ENCODE measurements at regions not wholly inside any gene's neighbourhood (a gene's known extent, or its start where the extent isn't known, plus 50 kb on each side); places are given as distances from the start of the nearest gene placed in this dataset.

DNA sequence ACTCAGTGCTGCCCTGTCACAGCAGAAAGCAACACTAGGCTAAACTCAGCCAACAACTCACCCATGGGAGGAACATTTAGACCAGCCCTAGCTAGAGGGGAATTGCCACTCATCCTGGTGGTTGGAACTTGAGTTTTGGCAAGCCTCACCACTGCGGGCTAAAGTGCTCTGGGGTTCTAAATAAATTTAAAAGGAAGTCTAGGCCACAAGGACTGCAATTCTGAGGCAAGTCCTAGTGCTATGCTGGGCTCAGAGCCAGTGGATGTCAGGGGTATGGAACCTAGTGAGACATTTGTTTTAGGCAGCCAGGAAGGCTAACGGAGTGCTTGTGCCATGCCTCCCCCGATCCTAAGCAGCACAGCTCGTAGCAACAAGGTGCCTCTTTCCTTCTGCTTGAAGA lies 78.0 kb downstream of the RGS13 start:
- DNase-seq, result no peak

DNA sequence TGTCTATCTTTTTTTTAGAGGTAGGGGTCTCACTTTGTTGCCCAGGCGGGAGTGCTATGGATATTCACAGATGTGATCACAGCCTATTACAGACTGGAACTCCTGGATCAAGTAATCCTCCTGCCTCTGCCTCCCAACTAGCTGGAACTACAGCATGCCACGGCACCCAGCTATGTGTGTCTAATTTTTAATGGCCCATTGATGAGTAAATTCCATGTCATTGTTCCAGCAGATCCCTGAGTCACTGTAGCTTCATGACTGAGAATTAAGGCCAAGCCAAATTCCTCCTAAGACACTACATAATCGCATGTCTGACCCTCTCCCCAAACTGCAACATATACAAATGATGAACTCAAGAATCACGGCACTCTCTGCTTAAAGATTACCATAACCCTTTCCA lies 84.2 kb upstream of the RGS2 start:
- peak; percentile 80 for DNase-seq

DNA sequence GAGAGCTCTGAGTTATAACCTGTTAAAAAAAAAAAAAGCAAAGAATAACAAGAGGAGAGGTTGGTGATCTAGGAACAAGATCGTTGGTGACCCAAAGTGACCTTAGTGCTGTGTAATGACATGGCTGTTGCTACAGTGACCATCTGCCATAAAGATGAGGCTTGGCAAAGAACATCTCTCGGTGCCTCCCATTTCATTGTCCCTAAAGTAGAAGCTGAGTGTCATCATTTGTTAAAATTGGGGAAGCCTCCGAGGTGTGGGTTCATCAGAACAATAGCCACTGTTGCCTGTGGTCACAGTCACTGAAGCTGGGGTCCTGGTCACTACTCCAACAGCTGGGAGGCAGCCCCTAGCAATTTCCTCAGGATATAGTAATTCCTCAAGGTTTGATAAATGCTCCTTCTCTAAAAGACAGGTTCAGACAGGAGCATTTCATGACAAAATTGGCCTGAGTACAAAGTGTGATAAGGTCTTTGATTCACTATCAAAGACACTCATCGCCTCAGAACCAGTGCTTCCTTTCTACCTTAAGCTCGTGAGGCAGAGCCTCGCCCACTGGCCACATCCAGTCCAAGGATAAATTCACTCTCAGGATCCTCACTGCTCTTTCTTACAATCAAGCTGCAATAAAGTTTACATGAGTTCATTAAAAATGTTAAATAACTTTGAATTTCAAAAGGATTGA lies 81.9 kb upstream of the RGS2 start:
- no peak for DNase-seq

DNA sequence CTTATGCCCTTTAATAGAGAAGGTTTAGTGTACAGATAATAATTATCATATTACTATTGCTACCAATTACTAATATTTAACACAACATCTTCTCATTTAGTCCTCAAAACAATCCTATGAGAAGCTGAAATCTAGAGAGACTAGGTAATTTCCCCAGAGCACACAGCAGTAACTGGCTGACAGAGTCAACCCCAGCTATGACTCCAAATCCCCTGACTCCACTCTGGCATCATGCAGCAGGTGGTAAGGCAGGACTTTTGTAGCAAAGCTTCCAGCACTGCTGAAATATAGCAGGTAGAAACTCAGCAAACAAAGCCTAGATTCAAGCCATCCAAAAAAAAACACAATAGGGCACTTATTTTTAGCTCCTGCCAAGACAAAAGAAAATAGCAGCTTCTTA lies 79.3 kb upstream of the RGS2 start:
- no peak for DNase-seq

DNA sequence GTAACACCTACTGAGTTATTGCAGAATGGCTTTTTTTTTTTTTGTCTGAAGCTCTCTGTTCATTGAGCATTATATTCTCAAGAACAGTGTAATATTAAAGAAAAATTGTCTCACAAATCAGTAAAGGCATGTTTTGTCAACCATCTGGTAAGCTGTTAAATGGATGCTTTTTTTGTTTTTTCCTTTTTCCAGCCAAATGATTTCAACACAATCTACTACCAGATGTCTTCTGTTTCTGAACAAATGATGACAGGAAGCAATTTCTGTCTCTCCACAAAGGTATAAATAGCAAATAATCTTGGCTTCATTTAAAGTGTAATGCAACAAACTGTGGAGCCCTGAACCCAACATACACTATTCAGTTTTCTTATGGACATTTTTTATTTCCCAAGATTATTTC lies 78.6 kb upstream of the RGS2 start:
- peak; percentile 27 for DNase-seq

DNA sequence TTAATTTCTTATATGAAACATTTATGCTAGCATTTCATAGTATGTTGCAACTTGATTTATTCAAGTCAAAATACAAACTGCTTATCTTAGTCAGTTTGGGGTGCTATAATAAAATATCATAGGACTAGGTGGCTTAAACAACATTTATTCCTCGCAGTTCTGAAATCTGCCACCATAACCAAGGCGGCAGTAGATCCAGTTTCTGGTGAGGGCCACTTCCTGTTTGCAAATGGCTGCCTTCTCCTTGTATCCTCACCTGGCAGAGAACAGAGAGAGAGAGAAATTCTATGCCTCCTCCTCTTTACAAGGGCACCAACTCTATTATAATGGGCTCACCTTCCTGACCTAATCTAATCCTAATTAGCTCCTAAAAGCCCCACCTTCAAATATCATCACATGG lies 76.1 kb upstream of the RGS2 start:
- DNase-seq, result no peak

DNA sequence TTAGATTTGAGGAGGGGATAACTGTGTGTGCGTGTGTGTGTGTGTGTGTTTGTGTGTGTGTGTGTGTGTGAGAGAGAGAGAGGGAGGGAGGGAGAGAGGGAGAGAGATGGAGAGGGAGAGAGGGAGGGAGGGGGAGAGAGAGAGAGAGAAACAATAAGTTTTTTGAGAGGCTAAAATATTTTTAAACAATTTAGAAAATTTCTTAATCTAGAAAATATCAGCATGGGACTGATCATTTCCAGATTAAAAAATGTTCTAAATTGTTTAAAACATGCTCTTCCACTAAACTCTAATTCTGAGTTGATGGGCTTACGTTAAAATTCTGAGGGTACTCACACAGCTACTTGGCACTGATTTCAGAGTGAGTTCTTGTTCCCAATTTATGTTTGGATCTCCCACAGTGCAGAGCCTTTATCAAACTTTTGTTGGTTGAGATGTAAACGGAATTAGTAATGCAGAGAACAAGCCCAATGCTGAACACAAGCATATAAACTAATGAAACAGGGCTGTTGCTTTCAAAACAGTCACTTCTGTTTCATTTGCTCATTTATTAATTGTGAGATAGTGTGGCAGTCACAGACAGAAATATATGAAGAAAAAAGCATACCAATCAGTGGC lies 73.4 kb upstream of the RGS2 start:
- no peak for DNase-seq

DNA sequence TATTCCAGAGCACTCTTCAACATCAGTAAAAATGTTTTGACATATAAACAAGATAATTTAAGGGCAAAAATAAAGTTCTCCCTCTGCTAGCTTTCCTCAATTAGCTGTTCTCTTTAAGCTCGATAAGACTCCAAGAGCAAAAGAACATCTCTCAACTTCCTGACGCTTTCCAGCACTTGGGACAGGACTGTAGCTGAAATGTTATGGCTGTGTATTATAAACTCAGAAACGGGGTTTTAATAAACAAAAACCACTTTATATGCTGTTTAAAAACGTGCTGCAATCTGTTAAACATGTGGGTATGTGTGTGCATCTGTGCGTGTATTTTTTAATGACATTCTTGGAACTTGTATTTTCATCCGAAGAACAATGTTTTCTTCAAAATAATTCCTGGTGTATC lies 71.5 kb upstream of the RGS2 start:
- DNase-seq, result no peak

DNA sequence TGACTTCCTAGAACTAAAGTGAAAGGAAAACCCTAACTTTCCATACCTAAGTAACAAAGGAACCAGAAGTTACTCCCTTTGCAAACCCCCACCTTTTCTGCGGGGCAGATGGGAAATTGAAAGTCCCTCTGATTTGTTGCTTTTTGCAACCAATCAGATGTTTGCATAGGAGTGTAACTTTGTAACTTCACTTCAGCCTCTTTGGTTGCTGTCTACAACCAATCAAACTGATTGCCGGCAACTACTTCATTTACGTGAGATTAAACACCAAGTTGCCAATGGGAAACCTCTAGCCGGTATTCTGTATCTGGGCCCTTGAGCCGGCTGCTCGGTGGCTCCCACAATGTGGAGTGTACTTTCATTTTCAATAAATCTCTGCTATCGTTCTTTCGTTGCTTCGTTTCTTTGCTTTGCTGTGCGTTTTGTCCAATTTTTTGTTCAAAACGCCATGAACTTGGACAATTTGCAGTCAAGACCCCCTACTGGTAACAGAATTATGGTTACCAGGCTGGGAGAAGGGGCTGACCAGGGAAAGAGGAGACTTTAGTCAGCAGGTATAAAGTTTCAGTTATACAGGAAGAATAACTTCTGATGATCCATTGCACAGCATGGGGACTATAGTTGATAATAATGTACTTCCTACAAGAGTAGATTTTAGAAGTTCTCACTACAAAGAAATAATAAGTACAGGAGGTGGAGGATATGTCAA lies 69.2 kb upstream of the RGS2 start:
- DNase-seq, result no peak

DNA sequence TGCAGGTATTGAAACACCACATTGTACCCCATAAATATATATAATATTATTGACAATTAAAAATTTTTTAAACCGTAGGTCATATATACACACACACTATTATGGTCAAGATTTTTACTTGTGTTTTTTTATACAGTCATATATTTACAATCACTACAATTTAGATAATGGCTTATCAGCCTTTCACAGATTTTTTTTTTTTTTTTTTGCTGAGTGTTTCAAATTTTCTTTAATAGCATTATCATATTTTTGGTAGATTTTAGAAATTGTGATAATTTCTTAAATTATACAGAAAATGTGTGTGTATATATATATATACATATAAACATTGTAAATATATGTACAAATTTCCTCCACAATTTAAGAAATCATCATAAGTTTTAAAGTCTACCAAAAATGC lies 68.6 kb upstream of the RGS2 start:
- no peak for DNase-seq

DNA sequence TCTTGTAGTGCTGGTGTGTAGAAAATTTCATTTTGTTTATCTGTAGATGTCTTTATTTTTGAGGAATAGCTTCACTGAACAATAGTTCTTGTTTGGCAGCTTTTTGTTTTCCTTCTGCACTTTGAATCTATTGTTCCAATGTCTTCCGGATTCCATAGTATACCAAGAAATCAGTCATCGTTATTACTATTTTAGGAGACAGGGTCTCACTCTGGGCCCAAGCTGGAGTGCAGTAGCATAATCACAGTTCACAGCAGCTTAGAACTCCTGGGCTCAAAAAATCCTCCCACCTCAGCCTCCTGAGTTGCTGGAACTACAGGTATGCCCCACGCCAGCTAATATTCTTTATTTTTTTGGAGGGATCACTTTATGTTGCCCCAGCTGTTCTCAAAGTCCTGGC lies 67.7 kb upstream of the RGS2 start:
- DNase-seq, result no peak

DNA sequence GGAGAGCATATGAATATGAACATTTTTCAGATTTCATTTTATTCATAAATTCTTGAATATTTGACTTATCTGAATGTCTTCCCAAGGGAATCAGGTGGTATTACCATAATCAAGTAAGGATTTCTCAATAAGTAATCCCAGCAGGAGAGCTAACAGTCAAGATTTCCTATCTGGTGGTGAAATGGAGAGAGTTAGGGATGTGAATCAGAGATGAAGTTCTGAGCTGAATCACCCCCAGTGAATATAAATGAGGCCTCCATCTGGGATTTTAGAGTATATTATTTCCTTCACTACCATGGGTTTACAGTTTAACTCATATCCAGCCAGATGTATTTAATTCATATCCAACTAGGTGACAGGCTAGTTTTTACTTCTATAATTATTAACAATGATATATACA lies 61.5 kb upstream of the RGS2 start:
- peak; percentile 72 for DNase-seq

DNA sequence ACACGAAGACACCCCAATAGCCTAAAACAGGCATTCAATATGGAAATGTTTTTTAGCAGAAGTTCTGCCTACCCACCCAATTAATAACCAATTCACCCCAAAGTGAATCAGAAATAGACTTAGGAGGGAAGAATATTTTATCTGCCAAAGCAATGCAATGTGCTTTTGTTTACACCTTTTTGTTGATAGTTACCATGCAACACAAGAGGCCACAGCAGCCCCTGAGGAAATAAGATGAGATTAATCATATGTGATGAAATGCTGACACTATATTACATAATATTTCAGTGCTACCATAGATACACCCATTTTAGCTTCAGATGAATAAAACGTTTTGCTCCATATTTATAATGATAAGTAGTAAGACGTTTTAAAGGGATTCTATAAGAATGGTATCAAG lies 60.9 kb upstream of the RGS2 start:
- peak; percentile 27 for DNase-seq

DNA sequence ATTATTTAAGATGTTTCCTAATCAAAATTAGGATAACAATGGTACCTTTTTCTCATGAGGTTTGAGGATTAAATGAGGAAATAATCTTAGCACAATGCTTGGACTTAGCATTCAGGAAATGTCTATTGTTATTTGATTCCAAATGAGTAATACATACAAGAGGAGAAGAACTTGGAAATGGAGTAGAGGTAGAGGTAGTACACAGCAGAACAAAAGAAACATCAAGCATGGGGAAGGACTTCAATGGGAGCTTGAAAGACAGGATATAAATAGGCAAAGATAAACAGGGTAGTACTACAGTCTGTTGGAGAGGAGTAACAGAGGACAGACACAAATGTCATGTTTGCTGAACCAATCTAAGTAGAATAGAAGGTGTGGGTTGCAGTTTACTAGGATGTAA lies 59.5 kb upstream of the RGS2 start:
- DNase-seq, result no peak

DNA sequence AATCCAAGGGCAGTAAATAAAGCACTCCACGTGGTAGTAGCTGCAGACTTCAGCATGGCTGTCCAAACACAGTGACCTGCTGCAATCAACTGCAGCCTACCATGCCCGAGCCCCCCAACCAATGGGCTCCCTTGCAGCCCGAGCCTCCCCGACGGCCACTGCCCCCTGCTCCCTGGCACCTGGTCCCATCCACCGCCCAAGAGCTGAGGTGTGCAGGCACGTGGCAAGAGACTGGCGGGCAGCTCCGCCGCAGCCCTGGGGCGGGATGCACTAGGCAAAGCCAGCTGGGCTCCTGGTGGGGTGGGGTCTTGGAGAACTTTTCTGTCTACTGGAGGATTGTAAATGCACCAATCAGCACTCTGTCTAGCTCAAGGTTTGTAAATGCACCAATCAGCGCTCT lies 57.6 kb upstream of the RGS2 start:
- DNase-seq, result no peak

DNA sequence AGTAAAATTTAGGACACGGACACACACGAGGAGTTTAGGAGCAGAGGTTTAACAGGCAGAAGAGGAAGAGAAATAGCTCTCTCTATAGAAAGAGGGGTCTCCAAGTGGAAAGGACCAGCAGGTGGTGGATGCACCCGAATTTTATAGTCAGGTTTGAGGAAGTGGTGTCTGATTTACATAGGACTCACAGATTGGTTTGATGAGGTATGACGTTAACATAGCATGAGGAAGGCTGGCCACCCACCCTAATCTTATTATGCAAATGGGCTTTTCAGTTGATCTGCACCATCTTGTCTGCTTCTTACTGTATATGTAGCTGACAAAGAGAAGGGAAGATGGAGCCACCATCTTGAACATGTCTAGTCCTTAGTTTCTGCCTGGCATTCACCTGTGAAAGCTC lies 52.5 kb upstream of the RGS2 start:
- no peak for DNase-seq

DNA sequence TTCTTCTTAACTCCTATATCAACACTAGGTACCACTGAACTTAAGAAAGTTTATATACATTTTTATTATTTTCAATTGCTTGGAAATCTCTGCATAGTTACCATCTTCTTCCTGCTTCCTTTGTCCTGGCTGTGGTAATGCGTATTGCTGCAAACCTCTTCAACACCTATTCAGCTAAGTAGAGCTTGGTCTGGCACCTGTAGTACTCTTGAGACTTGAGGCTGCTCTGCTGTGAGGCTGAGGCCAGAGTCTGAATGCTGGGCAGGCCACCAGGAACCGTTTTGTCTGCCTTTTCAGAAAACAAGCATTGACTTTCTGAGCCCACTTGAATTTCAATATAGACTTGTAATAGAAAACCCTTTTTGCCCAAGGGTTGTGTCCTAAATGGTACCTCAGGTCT lies 52.0 kb upstream of the RGS2 start:
- DNase-seq, result no peak

DNA sequence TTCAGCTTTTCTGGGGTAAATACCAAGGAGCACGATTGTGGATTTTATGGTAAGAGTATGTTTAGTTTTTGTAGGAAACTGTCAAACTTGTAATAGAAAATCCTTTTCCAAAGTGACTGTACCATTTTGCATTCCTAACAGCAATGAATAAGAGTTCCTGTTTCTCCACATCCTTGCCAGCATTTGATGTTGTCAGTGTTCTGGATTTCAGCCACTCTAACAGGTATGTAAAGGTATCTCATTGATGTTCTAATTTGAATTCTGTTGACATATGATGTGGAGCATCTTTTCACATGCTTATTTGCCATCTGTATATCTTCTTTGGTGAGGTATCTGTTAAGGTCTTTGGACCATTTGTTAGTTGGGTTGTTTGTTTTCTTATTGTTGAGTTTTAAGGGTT lies 50.3 kb upstream of the RGS2 start:
- DNase-seq, result no peak

All from fibroblast of skin of abdomen (primary cell).